Thymus (tissue), 11 donors: ENCODE measurements at regions not wholly inside any gene's neighbourhood (a gene's known extent, or its start where the extent isn't known, plus 50 kb on each side); places are given as distances from the start of the nearest gene placed in this dataset.

Experiments
- DNase-seq, 9 donors: peaks; one replicate each; pipeline ENCODE4 v3.0.0-alpha.2; 2013; ENCODE audit warnings: low spot score in 9 of 9, low read depth in 6 of 9, missing footprints in 1 of 9
- H3K27ac ChIP-seq, 2 donors: one replicate each; pipeline ENCODE4 v1.5.1; 2013; ENCODE audit warnings: control low read depth in 1 of 2, low read depth in 1 of 2, low read length in 1 of 2, mild to moderate bottlenecking in 1 of 2, moderate library complexity in 1 of 2
- H3K27me3 ChIP-seq, 2 donors: one replicate each; pipeline ENCODE4 v1.5.1; 2013; ENCODE audit warnings: low read length in 1 of 2; ENCODE audit not compliant: control insufficient read depth in 2 of 2, insufficient read depth in 1 of 2
- H3K36me3 ChIP-seq, 2 donors: one replicate each; pipeline ENCODE4 v1.5.1; 2013; ENCODE audit warnings: low read length in 1 of 2, mild to moderate bottlenecking in 1 of 2, moderate library complexity in 1 of 2; ENCODE audit not compliant: control insufficient read depth in 2 of 2, insufficient read depth in 2 of 2
- H3K4me1 ChIP-seq, 2 donors: one replicate each; pipeline ENCODE4 v1.5.1; 2013; ENCODE audit warnings: low read length in 2 of 2; ENCODE audit not compliant: control insufficient read depth in 2 of 2, insufficient read depth in 2 of 2
- H3K4me3 ChIP-seq, 2 donors: one replicate each; pipeline ENCODE4 v1.5.1; 2013; ENCODE audit warnings: low read length in 2 of 2, control low read depth in 1 of 2, mild to moderate bottlenecking in 1 of 2
- H3K9me3 ChIP-seq, 2 donors: one replicate each; pipeline ENCODE4 v1.5.1; 2013; ENCODE audit warnings: low read length in 1 of 2, mild to moderate bottlenecking in 1 of 2; ENCODE audit not compliant: control insufficient read depth in 2 of 2, insufficient read depth in 1 of 2
- WGBS: extraction: QIAGEN DNeasy Blood & Tissue Kit; methylation state at CpG from one replicate; pipeline ENCODE4 v1.1.7; 2013; 5-methylcytosine and 5-hydroxymethylcytosine counted together
- donor health status: healthy.

DNA sequence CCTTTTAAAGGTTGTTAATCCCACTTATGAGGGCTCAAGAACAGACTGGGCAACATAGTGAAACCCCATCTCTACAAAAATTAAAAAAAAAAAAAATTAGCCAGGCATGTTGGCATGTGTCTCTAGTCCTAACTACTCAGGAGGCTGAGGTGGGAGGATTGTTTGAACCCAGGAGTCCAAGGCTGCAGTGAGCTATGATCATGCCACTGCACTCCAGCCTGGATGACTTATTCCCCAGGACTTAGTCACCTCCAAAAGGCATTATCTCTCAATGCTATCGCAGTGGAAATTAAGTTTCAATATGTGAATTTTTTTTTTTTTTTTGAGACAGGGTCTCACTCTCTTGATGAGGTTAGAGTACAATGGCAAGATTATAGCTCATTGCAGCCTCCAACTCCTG, 61.2 kb upstream of the TRIM24 start:
- H3K4me1 ChIP-seq, result no peaks in the 10 kb centered on the region
- H3K27me3 ChIP-seq, result no peaks in the 10 kb centered on the region
- H3K27ac ChIP-seq, result no peak overlapping the region
- DNase-seq, result no peak
- no peak overlapping the region for H3K4me3 ChIP-seq
- H3K9me3 ChIP-seq, result no peaks in the 10 kb centered on the region
- no peaks in the 10 kb centered on the region for H3K36me3 ChIP-seq
- WGBS, result 65% methylated on average over 1 of the region's 1 CpG

DNA sequence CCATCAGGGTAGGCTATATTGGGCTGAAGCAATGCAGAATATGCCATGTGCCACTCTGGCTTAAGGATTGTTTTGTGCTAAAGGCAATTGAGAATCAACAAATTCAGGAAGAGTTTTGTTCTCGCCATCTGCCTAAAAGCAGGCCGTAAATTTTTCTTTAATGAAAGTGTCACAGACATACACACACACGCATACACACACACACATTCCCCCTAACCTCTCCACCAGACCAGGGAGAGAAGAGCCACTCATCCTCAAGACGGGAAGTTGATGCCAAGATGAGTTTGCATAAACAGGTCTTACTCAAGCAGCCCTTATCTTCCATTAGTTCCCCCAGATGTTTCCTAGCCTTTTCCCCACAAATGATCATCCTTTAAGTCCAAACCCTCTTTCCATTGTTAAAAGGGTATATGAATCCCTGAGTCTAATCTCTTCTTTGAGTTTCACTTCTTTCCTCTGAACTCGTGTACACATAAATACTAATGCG, 59.6 kb upstream of the TRIM24 start:
- WGBS, result 82% methylated on average over 6 of the region's 6 CpGs
- Histone ChIP-seq H3K9me3 (no peaks in the 10 kb centered on the region), H3K27ac (no peak overlapping the region), H3K27me3 (no peaks in the 10 kb centered on the region), H3K4me3 (no peak overlapping the region), H3K36me3 (no peaks in the 10 kb centered on the region), H3K4me1 (no peaks in the 10 kb centered on the region)
- no peak for DNase-seq

DNA sequence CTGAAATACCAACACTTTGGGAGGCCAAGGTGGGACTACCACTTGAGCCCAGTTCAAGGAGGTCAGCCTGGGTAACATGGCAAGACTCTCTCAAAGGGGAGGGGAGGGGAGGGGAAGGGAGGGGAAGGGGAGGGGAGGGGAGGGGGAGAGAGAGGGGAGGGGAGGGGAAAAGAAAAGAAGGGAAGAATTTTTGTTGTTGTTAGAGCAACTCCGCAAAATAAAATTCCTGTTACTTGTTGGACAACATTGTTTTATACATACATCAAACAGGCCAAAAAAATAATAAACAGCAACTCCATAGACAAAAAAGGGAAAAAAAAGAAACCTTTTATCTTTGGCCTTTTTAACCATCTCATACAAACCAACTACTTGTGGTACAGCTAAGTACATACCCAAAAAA, 57.3 kb upstream of the TRIM24 start:
- Histone ChIP-seq H3K36me3 (no peaks in the 10 kb centered on the region), H3K4me3 (no peak overlapping the region)
- 100% methylated on average over 1 of the region's 1 CpG for WGBS

DNA sequence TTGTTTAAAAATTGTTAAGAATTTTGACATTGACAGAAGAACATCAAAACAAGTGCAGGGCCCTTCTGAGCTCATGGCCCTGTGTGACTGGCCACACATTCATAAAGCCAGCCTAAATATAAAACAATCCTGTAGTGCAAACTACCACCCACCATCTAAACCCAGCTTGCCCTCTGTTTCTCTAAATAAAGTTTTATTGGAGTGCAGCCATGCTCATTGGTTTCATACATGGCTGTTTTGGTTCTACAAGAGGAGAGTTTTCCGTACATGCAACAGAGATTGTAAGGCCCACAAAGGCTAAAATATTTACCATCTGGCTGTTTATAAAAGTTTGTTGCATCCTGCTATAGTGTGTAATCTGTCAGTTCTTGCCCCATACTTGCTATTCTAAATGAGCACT, 54.6 kb upstream of the TRIM24 start:
- Histone ChIP-seq H3K4me1 (no peaks in the 10 kb centered on the region), H3K9me3 (no peaks in the 10 kb centered on the region), H3K27me3 (no peaks in the 10 kb centered on the region), H3K27ac (no peak overlapping the region), H3K4me3 (no peak overlapping the region), H3K36me3 (no peaks in the 10 kb centered on the region)
- WGBS, result 100% methylated on average over 1 of the region's 1 CpG
- DNase-seq, result no peak

More for the DNA sequence above, 57.3 kb upstream of the TRIM24 start:
- Histone ChIP-seq H3K4me1 (no peaks in the 10 kb centered on the region), H3K27ac (no peak overlapping the region), H3K9me3 (no peaks in the 10 kb centered on the region), H3K27me3 (no peaks in the 10 kb centered on the region)
- no peak for DNase-seq

DNA sequence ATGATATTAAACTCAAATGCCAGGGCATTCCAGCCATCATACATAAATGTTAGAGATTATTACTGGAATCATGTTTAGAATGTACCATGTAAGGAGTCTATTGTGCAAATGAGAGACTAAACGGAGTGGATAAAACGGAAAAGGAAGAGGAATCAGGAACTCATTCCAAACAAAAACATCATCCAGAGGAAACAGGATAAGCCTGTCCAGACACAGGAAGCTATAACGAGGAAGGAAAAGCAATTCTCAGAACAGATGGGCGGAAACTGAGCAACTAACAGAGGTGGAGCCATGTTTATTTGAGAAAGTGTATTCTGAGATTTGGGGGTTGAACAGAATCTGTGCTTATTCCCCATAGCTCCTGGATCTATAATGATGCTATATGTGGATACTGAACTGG, 52.3 kb upstream of the TRIM24 start:
- Histone ChIP-seq H3K36me3 (no peaks in the 10 kb centered on the region), H3K27ac (no peak overlapping the region), H3K4me1 (no peaks in the 10 kb centered on the region), H3K4me3 (no peak overlapping the region), H3K27me3 (no peaks in the 10 kb centered on the region), H3K9me3 (no peaks in the 10 kb centered on the region)
- 73% methylated on average over 4 of the region's 4 CpGs for WGBS
- DNase-seq, result no peak
